ENCODE measurements at regions not wholly inside any gene's neighbourhood (a gene's known extent, or its start where the extent isn't known, plus 50 kb on each side); places are given as distances from the start of the nearest gene placed in this dataset.

GRCh38 chr3:146968204-146968651 is 363.1 kb upstream of the PLSCR5 start:
- DNase-seq (ENCODE audit: low read depth in 2 of 2): peak; percentile 69 to 87
- H3K4me3 ChIP-seq (replicated peaks in 1 of 2; ENCODE audit: low read depth in 2 of 2, low read length in 2 of 2): peak overlapping the region in 1 of 2 donors; percentile 2
- no peak for TF ChIP-seq CTCF (IDR thresholded peaks at IDR 0.05; ENCODE audit: low read depth, low read length)

- no peak overlapping the region for H3K4me3 ChIP-seq (replicated peaks in 1 of 2; ENCODE audit: low read depth in 2 of 2, low read length in 2 of 2)
- DNase-seq (ENCODE audit: low read depth in 2 of 2): peak in 1 of 2 donors; percentile 44
- no peak for TF ChIP-seq CTCF (IDR thresholded peaks at IDR 0.05; ENCODE audit: low read depth, low read length)
These were observed 362.6 kb upstream of the PLSCR5 start for GRCh38 chr3:146967783-146968182.

GRCh38 chr3:146966124-146966523 is 361.0 kb upstream of the PLSCR5 start:
- TF ChIP-seq CTCF (IDR thresholded peaks at IDR 0.05; ENCODE audit: low read depth, low read length): no peak
- H3K4me3 ChIP-seq (replicated peaks in 1 of 2; ENCODE audit: low read depth in 2 of 2, low read length in 2 of 2): no peak overlapping the region
- DNase-seq (ENCODE audit: low read depth in 2 of 2): no peak

- H3K4me3 ChIP-seq (replicated peaks in 1 of 2; ENCODE audit: low read depth in 2 of 2, low read length in 2 of 2): no peak overlapping the region
- no peak for TF ChIP-seq CTCF (IDR thresholded peaks at IDR 0.05; ENCODE audit: low read depth, low read length)
- peak in 1 of 2 donors; percentile 34 for DNase-seq (ENCODE audit: low read depth in 2 of 2)
These were observed 348.4 kb upstream of the PLSCR5 start for GRCh38 chr3:146953511-146953981.

GRCh38 chr3:146948985-146949384 is 343.8 kb upstream of the PLSCR5 start:
- no peak overlapping the region for H3K4me3 ChIP-seq (replicated peaks in 1 of 2; ENCODE audit: low read depth in 2 of 2, low read length in 2 of 2)
- no peak for DNase-seq (ENCODE audit: low read depth in 2 of 2)
- no peak for TF ChIP-seq CTCF (IDR thresholded peaks at IDR 0.05; ENCODE audit: low read depth, low read length)

GRCh38 chr3:146948186-146948585 is 343.0 kb upstream of the PLSCR5 start:
- no peak for DNase-seq (ENCODE audit: low read depth in 2 of 2)
- no peak overlapping the region for H3K4me3 ChIP-seq (replicated peaks in 1 of 2; ENCODE audit: low read depth in 2 of 2, low read length in 2 of 2)
- no peak for TF ChIP-seq CTCF (IDR thresholded peaks at IDR 0.05; ENCODE audit: low read depth, low read length)

- no peak for TF ChIP-seq CTCF (IDR thresholded peaks at IDR 0.05; ENCODE audit: low read depth, low read length)
- DNase-seq (ENCODE audit: low read depth in 2 of 2): peak in 1 of 2 donors; percentile 15
- H3K4me3 ChIP-seq (replicated peaks in 1 of 2; ENCODE audit: low read depth in 2 of 2, low read length in 2 of 2): no peak overlapping the region
These were observed 324.6 kb upstream of the PLSCR5 start for GRCh38 chr3:146929696-146930095.

Measured in cardiac fibroblast (primary cell).